Coronary artery (tissue), 2 donors: ENCODE measurements at regions not wholly inside any gene's neighbourhood (a gene's known extent, or its start where the extent isn't known, plus 50 kb on each side); places are given as distances from the start of the nearest gene placed in this dataset.

Experiments used
- DNase-seq: peaks from one replicate; pipeline ENCODE4 v3.0.0-alpha.2; 2017; ENCODE audit warnings: low spot score
- H3K27ac ChIP-seq, 2 donors: fragments of 200-600 bp; sonication (generic); one replicate each; pipeline ENCODE4 v1.5.1; 2016 to 2019
- H3K4me3 ChIP-seq: fragments of 200-600 bp; sonication (generic); 2 replicates; pipeline ENCODE4 v1.5.1; 2016; ENCODE audit warnings: mild to moderate bottlenecking, moderate library complexity
- CTCF ChIP-seq: fragments of 200-600 bp; sonication (generic); IDR thresholded peaks from one replicate; pipeline ENCODE4 v1.5.1; 2019; ENCODE audit warnings: antibody characterized with exemption

- no peak for TF ChIP-seq CTCF
- Histone ChIP-seq H3K27ac (no peak overlapping the region), H3K4me3 (no peak overlapping the region)
- DNase-seq, result no peak
Measured at GRCh38 chr13:44807449-44808034, 181.7 kb downstream of the NUFIP1 start.

- peak overlapping the region in 1 of 2 donors; percentile 14 for H3K27ac ChIP-seq
- TF ChIP-seq CTCF, result no peak
- H3K4me3 ChIP-seq, result no peak overlapping the region
- no peak for DNase-seq
Measured at GRCh38 chr13:44806826-44807225, 182.4 kb downstream of the NUFIP1 start.

GRCh38 chr13:44805585-44805984 is 183.7 kb downstream of the NUFIP1 start:
- H3K27ac ChIP-seq, result no peak overlapping the region

GRCh38 chr13:44803390-44803789 is 185.9 kb downstream of the NUFIP1 start:
- no peak for TF ChIP-seq CTCF
- DNase-seq, result no peak
- Histone ChIP-seq H3K4me3 (no peak overlapping the region), H3K27ac (no peak overlapping the region)

More at GRCh38 chr13:44805585-44805984, 183.7 kb downstream of the NUFIP1 start:
- TF ChIP-seq CTCF, result no peak
- no peak overlapping the region for H3K4me3 ChIP-seq
- DNase-seq, result no peak

GRCh38 chr13:44802491-44802890 is 186.8 kb downstream of the NUFIP1 start:
- H3K27ac ChIP-seq, result no peak overlapping the region
- TF ChIP-seq CTCF, result no peak
- no peak overlapping the region for H3K4me3 ChIP-seq
- DNase-seq, result no peak

GRCh38 chr13:44801990-44802389 is 187.3 kb downstream of the NUFIP1 start:
- no peak for TF ChIP-seq CTCF
- DNase-seq, result no peak
- no peak overlapping the region for H3K4me3 ChIP-seq
- H3K27ac ChIP-seq, result no peak overlapping the region

- no peak for DNase-seq
- Histone ChIP-seq H3K4me3 (no peak overlapping the region), H3K27ac (no peak overlapping the region)
- no peak for TF ChIP-seq CTCF
Measured at GRCh38 chr13:44800626-44801025, 188.6 kb downstream of the NUFIP1 start.
